T47D (cell line): ENCODE measurements at regions not wholly inside any gene's neighbourhood (a gene's known extent, or its start where the extent isn't known, plus 50 kb on each side); places are given as distances from the start of the nearest gene placed in this dataset.

ENCODE experiments used
- DNase-seq, 2 experiments: peaks; one replicate each; pipeline versions ENCODE4 v3.0.0 to v3.0.0-alpha.2; 2011 to 2012; ENCODE audit warnings: low read depth in 1 of 2, low spot score in 1 of 2
- JUND ChIP-seq: IDR thresholded peaks from 2 replicates; pipeline ENCODE4 v1.6.1; 2012; ENCODE audit warnings: low read depth
- in situ Hi-C: cut with HindIII; loops from 2 replicates; pipeline ENCODE4 v1.10.0; 2016; ENCODE audit warnings: low sequenced_read_pairs, low pct_unique_long_range_greater_than_20kb

- in situ Hi-C loops: no loop called here
- TF ChIP-seq JUND: no peak
- DNase-seq: no peak
Observed at GRCh38 chr16:9677301-9677653, 505.0 kb downstream of the GRIN2A start.

DNA sequence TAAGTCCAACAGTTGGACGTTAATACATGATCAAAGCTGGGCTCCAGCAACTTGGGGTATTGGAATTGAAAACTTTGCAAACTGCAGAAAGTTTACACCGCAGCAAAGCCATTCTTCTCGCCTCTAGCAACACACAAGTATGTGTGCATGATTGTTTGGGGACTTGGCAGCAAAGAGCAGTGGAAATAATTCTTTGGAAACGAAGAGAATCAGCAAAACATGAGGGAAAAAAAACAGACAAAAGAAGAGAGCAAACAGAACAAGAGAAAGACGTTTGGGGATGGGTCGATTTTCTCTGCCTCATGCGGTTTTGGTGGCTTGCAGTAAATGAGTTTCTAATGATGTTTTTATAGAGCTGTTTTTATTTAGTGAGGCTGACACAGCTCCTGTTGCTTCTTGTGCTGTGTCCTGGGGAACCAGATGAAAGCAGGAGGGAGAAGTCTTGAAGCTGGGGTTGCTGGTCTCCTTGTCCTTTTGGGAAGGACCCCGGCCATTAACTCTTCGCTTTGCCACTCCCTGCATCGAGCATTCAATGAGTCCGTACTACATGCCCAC, 502.9 kb downstream of the GRIN2A start:
- in situ Hi-C loops: no loop called here
- no peak for TF ChIP-seq JUND
- DNase-seq: no peak

DNA sequence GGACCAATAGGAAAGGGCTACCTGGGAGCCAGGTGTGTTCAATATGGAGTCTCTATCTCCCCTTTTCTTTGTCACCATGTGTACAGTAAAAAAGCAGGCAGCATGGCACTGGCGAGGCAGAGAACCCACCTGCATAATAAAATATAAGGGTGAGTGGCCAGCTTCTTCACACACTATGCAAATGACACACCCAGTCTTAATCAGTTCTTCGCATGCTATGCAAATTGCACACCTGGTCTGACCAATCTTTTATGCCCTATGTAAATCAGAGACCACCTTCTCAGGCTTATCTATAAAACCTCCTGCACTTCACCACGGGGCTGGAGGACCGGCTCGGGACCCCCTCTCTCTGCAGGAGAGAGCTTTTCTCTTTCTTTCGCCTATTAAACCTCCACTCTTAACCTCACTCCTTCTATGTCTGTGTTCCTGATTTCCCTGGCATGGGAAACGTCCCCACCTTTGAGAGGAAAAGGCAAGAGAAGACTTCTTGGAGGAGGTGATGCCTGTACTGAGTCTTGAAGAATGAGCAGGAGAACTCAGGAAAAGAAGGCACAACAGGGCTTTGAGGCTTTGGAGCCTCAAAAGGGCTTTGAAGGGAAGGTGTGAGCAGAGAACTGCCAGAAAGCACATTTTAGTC, 502.1 kb downstream of the GRIN2A start:
- no peak for TF ChIP-seq JUND
- in situ Hi-C loops: no loop called here
- DNase-seq: no peak

GRCh38 chr16:9680968-9681367, 501.3 kb downstream of the GRIN2A start:
- DNase-seq: no peak
- in situ Hi-C loops: no loop called here
- no peak for TF ChIP-seq JUND

GRCh38 chr16:9681508-9681907, 500.7 kb downstream of the GRIN2A start:
- no peak for DNase-seq
- in situ Hi-C loops: no loop called here

GRCh38 chr16:9682320-9682719, 499.9 kb downstream of the GRIN2A start:
- DNase-seq: no peak
- in situ Hi-C loops: no loop called here
- TF ChIP-seq JUND: no peak

More at GRCh38 chr16:9681508-9681907, 500.7 kb downstream of the GRIN2A start:
- TF ChIP-seq JUND: no peak

GRCh38 chr16:9683677-9684076, 498.6 kb downstream of the GRIN2A start:
- TF ChIP-seq JUND: no peak
- DNase-seq: no peak
- in situ Hi-C loops: no loop called here

- in situ Hi-C loops: no loop called here
- no peak for TF ChIP-seq JUND
Observed at GRCh38 chr16:9687737-9688319, 494.4 kb downstream of the GRIN2A start.

GRCh38 chr16:9689597-9689996, 492.6 kb downstream of the GRIN2A start:
- in situ Hi-C loops: no loop called here
- DNase-seq: no peak
- no peak for TF ChIP-seq JUND

More at GRCh38 chr16:9687737-9688319, 494.4 kb downstream of the GRIN2A start:
- no peak for DNase-seq

DNA sequence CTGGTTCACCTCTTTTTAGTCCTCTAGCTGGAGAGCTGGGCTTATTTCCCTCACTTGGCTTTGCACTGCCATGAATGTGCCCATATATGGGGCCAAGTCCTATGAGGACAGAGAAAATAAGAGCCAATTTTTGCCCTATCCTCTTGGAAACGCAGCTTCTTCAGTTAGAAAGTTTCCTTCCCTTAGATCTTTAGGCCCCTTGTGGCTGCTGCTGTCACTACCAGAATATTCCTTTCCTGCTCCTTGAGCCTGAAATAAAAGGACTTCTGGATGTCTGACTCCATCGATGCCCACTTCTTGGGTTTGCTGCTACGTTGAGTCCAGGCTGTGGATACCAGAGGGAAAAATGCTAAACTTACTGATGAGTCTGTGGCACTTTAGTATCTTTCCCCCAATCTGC, 487.1 kb downstream of the GRIN2A start:
- no peak for TF ChIP-seq JUND
- DNase-seq: no peak
- in situ Hi-C loops: no loop called here
